ENCODE measurements at regions not wholly inside any gene's neighbourhood (a gene's known extent, or its start where the extent isn't known, plus 50 kb on each side); places are given as distances from the start of the nearest gene placed in this dataset.

DNA sequence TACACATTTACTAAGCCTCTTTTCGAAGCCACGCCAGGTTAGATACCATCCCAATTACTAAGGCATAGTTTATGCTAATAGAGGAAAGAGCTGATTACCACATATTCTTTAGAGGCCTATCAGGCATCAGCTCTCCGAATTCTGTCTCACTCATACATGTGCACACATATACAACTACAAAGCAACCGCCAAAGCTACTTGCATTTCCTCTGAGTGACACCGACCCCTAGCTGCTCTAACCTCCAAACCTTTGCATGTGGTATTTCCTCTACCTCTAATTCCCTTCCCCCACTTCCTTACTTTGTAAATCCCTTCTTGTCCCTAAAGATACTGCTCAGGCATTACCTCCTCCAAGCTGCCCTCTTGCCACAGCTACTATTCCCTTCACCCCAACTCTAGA lies 107.2 kb downstream of the DUSP6 start:
- TF ChIP-seq, protein P1, sequence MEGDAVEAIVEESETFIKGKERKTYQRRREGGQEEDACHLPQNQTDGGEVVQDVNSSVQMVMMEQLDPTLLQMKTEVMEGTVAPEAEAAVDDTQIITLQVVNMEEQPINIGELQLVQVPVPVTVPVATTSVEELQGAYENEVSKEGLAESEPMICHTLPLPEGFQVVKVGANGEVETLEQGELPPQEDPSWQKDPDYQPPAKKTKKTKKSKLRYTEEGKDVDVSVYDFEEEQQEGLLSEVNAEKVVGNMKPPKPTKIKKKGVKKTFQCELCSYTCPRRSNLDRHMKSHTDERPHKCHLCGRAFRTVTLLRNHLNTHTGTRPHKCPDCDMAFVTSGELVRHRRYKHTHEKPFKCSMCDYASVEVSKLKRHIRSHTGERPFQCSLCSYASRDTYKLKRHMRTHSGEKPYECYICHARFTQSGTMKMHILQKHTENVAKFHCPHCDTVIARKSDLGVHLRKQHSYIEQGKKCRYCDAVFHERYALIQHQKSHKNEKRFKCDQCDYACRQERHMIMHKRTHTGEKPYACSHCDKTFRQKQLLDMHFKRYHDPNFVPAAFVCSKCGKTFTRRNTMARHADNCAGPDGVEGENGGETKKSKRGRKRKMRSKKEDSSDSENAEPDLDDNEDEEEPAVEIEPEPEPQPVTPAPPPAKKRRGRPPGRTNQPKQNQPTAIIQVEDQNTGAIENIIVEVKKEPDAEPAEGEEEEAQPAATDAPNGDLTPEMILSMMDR (IDR thresholded peaks at IDR 0.05), result no peak
- no peak for TF ChIP-seq POLR2A (IDR thresholded peaks at IDR 0.05)

All from ovary (tissue), 3 donors.